PC-9 (cell line): ENCODE measurements at regions not wholly inside any gene's neighbourhood (a gene's known extent, or its start where the extent isn't known, plus 50 kb on each side); places are given as distances from the start of the nearest gene placed in this dataset.

Experiments used
- EZH2 ChIP-seq: fragments of 200-600 bp; sonication (generic); IDR thresholded peaks from 2 replicates; pipeline ENCODE4 v1.8.0; 2017; ENCODE audit warnings: antibody characterized with exemption, low read depth
- TF ChIP-seq, protein P1 (sequence below): fragments of 200-600 bp; sonication (generic); conservative IDR thresholded peaks from 2 replicates; pipeline ENCODE4 v1.6.1; 2017; ENCODE audit warnings: mixed run types, antibody characterized with exemption, mild to moderate bottlenecking, moderate library complexity

DNA sequence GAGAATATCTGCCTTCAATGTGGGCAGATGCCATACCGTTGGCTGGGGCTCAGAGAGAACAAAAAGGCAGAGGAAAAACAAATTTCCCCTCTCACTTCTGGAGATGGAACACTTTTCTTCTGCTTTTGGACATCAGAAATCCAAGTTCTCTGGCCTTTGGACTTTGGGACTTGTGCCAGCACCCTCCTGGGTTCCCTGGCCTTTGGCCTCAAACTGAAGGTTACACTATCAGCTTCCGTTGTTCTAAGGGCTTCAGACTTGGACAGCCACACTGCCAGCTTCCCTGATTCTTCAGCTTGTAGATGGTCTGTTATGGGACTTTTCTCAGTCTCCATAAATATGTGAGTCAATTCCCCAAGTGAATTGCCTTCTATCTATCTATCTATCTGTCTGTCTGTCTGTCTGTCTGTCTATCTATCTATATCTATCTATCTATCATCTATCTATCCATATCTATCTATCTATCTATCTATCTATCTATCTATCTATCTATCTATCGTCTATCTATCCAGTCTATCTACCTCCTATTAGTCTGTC, 778.1 kb upstream of the TMPRSS15 start:
- no peak for TF ChIP-seq EZH2
- TF ChIP-seq, protein P1, sequence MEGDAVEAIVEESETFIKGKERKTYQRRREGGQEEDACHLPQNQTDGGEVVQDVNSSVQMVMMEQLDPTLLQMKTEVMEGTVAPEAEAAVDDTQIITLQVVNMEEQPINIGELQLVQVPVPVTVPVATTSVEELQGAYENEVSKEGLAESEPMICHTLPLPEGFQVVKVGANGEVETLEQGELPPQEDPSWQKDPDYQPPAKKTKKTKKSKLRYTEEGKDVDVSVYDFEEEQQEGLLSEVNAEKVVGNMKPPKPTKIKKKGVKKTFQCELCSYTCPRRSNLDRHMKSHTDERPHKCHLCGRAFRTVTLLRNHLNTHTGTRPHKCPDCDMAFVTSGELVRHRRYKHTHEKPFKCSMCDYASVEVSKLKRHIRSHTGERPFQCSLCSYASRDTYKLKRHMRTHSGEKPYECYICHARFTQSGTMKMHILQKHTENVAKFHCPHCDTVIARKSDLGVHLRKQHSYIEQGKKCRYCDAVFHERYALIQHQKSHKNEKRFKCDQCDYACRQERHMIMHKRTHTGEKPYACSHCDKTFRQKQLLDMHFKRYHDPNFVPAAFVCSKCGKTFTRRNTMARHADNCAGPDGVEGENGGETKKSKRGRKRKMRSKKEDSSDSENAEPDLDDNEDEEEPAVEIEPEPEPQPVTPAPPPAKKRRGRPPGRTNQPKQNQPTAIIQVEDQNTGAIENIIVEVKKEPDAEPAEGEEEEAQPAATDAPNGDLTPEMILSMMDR, result no peak
